ENCODE measurements at regions not wholly inside any gene's neighbourhood (a gene's known extent, or its start where the extent isn't known, plus 50 kb on each side); places are given as distances from the start of the nearest gene placed in this dataset.
"Not testable (repeated sequence)": the region's sequence is repeated elsewhere in the genome, so short reads cannot be mapped to it uniquely, and the experiment has no call there.

DNA sequence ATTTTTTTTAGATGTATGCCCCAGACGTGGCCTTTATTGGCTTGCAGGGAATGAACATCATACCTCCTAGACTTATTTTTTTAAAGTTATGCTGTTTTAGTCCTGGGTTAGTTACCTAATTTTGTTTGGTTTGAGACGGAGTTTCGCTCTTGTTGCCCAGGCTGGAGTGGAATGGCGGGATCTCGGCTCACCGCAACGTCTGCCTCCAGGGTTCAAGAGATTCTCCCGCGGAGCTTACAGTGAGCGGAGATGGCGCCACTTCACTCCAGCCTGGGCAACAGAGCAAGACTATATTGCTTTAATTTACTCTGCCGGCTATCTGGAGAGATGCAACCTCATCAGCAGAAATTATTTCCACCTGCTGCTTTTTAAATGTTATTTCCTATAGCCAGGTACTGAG is 82.9 kb upstream of the TNK2 start:
- TF ChIP-seq, protein P1, sequence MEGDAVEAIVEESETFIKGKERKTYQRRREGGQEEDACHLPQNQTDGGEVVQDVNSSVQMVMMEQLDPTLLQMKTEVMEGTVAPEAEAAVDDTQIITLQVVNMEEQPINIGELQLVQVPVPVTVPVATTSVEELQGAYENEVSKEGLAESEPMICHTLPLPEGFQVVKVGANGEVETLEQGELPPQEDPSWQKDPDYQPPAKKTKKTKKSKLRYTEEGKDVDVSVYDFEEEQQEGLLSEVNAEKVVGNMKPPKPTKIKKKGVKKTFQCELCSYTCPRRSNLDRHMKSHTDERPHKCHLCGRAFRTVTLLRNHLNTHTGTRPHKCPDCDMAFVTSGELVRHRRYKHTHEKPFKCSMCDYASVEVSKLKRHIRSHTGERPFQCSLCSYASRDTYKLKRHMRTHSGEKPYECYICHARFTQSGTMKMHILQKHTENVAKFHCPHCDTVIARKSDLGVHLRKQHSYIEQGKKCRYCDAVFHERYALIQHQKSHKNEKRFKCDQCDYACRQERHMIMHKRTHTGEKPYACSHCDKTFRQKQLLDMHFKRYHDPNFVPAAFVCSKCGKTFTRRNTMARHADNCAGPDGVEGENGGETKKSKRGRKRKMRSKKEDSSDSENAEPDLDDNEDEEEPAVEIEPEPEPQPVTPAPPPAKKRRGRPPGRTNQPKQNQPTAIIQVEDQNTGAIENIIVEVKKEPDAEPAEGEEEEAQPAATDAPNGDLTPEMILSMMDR (IDR thresholded peaks at IDR 0.05), result not testable (repeated sequence)
- not testable (repeated sequence) for TF ChIP-seq POLR2A (IDR thresholded peaks at IDR 0.05)
